ENCODE measurements at regions not wholly inside any gene's neighbourhood (a gene's known extent, or its start where the extent isn't known, plus 50 kb on each side); places are given as distances from the start of the nearest gene placed in this dataset.
A peak's percentile ranks its signal among the peaks of the same experiment; 100 is the strongest.

GRCh38 chr7:106167439-106168136, 55.5 kb upstream of the SYPL1 start:
- DNase-seq (ENCODE audit: extremely low read depth in 1 of 11, low read depth in 9 of 11, low spot score in 4 of 11) = no peak

GRCh38 chr7:106166651-106167342, 54.7 kb upstream of the SYPL1 start:
- DNase-seq (ENCODE audit: extremely low read depth in 1 of 11, low read depth in 9 of 11, low spot score in 4 of 11) = peak; percentile 49 to 79 (median 67)

- no peak for DNase-seq (ENCODE audit: extremely low read depth in 1 of 11, low read depth in 9 of 11, low spot score in 4 of 11)
Observed at GRCh38 chr7:106165337-106165736, 53.2 kb upstream of the SYPL1 start.

- DNase-seq (ENCODE audit: extremely low read depth in 1 of 11, low read depth in 9 of 11, low spot score in 4 of 11) = no peak
Observed at GRCh38 chr7:106163257-106163656, 51.1 kb upstream of the SYPL1 start.

Measured in renal cortex interstitium (tissue), 11 donors.